Ovary (tissue), 3 donors: ENCODE measurements at regions not wholly inside any gene's neighbourhood (a gene's known extent, or its start where the extent isn't known, plus 50 kb on each side); places are given as distances from the start of the nearest gene placed in this dataset.

Experiments
- EP300 ChIP-seq: sonication (generic); formaldehyde crosslinking; IDR thresholded peaks from one replicate; pipeline ENCODE4 v1.6.1; 2017; ENCODE audit warnings: antibody characterized with exemption
- POLR2A ChIP-seq: fragments of 450-650 bp; IDR thresholded peaks from one replicate; pipeline ENCODE4 v1.6.1; 2017; ENCODE audit warnings: antibody characterized with exemption, mild to moderate bottlenecking, moderate library complexity
- TF ChIP-seq, protein P1 (sequence below), 3 donors: fragments of 450-650 bp in 2 of 3; fragments of 200-600 bp in 1 of 3; IDR thresholded peaks; one replicate each; pipeline versions ENCODE4 v1.5.1 to v1.8.0; 2016 to 2022; ENCODE audit warnings: antibody characterized with exemption in 3 of 3, mild to moderate bottlenecking in 1 of 3
- donor health status: DM: no; HTN: no; CAD: no.

DNA sequence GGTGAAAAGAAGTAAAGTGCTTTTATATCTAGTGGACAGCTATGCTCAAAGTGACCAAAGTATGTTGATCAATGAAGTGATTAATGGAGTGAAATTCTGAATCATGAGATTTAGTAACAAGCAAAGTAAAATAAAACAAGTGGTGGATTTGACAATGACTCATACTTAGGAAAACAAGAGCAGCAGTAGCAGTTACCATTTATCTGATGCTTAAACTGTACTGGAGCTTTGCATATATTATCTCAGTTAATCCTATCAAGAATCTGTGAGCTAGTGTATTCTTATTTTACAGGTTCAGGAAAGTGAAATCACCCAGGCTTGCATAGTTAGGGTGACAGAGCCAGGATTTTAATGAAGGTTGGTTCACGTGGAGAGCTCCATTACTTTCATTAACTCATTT, 50.6 kb upstream of the SPATA16 start:
- TF ChIP-seq, protein P1, sequence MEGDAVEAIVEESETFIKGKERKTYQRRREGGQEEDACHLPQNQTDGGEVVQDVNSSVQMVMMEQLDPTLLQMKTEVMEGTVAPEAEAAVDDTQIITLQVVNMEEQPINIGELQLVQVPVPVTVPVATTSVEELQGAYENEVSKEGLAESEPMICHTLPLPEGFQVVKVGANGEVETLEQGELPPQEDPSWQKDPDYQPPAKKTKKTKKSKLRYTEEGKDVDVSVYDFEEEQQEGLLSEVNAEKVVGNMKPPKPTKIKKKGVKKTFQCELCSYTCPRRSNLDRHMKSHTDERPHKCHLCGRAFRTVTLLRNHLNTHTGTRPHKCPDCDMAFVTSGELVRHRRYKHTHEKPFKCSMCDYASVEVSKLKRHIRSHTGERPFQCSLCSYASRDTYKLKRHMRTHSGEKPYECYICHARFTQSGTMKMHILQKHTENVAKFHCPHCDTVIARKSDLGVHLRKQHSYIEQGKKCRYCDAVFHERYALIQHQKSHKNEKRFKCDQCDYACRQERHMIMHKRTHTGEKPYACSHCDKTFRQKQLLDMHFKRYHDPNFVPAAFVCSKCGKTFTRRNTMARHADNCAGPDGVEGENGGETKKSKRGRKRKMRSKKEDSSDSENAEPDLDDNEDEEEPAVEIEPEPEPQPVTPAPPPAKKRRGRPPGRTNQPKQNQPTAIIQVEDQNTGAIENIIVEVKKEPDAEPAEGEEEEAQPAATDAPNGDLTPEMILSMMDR (IDR thresholded peaks at IDR 0.05), result no peak
- TF ChIP-seq EP300, result no peak
- no peak for TF ChIP-seq POLR2A
